IPS DF 4.7 (cell line): ENCODE measurements at regions not wholly inside any gene's neighbourhood (a gene's known extent, or its start where the extent isn't known, plus 50 kb on each side); places are given as distances from the start of the nearest gene placed in this dataset.

Experiments used
- DNase-seq: peaks from one replicate; pipeline ENCODE4 v3.0.0-alpha.2; 2013; ENCODE audit warnings: low spot score; ENCODE audit errors: extremely low read depth

- DNase-seq, result peak; percentile 53
These were observed 87.2 kb downstream of the PTTG1 start for GRCh38 chr5:160508780-160509361.

- DNase-seq, result no peak
These were observed 89.8 kb downstream of the PTTG1 start for GRCh38 chr5:160511280-160511929.
